HG03378 (cell line): ENCODE measurements at regions not wholly inside any gene's neighbourhood (a gene's known extent, or its start where the extent isn't known, plus 50 kb on each side); places are given as distances from the start of the nearest gene placed in this dataset.
A peak's percentile ranks its signal among the peaks of the same experiment; 100 is the strongest.

Experiments
- ATAC-seq: cut with Tn5 transposase; IDR thresholded peaks from one replicate; pipeline ENCODE4 v1.9.1; 2021; ENCODE audit warnings: mild to moderate bottlenecking, moderate library complexity; ENCODE audit not compliant: unreplicated experiment

DNA sequence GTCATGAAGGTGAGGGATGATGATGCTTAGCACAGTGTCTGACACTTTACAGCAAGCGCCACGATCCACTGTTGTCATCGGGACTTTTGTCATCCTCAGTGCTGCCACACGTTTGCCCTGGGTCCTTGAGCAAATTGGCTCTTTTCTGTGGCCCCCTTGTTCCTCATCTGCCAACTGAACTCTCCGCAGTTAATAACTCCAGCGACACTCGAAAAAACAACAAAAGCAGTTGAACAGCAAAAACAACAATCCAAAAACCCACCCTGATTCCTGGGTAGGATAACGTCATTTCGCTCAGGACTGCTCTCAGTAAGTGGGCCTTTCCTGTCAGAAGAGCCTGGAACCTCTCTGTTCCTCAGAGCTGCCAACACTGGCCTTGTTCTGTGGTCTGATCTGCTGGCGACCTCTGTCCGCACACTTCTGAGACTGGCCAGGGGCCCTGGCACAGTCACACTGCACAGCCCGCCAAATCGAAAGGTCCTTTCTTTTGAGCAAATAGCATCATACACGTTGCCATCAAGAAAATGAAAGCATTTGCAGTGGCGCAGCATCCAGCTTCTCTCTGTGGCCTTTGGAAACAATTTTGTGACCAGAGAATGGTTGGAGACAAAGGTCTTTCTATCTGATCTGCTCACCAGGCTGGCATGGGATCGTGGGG lies 79.9 kb upstream of the SYT13 start:
- no peak for ATAC-seq

DNA sequence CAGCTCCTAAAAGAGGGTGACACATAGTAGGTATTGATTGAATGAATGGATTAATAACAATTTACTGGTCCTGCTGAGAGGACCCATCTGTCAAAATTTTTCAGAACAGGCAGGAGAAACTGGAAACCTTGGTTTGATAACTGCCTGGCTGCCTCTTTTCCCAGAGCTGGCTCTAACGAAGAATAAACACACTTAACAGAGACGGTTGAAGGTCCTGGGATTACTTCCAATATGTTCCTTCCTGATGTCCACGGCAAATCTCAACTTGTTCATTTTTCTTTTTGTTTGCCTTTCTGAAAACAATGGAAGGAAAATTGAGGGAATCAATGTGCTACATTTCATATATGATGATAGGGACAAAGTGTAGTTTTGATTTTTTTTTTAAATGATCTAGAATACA lies 76.5 kb upstream of the SYT13 start:
- ATAC-seq, result no peak

DNA sequence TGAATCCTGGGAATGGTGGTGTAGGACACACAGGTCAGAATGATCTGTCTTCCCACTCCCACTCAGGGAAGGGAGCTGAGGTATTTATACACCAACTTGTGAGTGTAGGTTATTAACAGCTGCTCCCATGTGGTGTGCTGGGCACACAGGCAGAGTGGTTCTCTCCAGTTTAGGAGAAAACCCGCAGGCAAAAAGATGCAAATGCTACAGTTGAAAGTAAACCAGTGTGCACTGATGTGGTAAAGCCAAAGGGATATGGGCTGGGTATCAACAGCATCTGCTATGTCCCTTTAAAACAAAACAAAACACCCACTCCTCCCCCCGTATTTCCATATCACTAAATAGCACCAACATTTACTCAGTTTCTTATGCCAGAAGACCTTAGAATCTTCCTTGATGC lies 75.4 kb upstream of the SYT13 start:
- ATAC-seq, result no peak

DNA sequence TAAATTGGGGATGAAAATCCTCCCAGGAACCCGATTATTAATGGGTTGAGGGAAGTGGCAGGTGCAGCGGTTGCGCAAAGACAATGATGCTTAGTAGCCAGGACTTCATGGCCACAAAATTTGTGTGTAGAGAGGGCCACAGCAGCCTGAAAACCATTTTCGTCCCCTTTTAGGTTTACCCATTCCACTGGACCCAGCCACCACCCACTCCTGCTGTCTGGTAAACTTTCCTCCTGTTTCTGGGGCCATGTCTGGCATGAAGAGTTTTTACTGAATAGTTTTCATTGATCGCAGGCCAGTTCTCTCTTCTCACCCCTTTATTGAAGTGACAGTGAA lies 69.5 kb upstream of the SYT13 start:
- no peak for ATAC-seq

DNA sequence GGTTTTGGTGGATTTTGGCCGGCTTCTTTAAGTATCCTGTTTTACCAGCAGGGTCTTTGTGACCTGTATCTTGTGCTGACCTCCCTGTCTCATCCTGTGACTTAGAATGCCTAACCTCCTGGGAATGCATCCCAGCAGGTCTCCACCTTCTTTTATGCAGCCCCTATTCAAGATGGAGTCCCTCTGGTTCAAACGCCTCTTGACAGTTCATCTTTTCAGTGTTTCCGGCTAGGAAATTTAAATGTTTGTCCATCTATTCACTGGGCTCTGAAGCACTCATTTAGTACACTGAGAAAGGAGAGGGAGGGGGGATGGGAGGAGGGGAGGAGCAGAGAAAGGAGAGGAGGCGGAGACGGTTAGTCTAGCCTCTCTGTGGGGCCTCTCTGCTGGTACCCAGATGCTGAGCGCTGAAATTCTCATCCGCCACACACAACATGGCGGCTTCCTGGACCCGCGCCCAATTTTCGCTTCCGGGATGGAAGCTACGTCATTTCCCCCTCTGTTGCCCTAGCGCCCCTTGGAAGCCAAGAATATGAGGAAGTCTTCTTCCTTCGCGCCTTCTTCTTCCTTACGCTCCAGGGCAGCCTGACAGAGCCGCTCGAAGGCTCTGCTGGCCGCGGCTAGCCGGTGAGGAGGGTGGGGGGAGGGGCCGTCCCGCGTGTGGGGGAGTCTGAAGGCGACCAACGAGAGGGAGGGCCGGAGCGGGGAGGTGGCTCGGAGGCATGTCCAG lies 69.0 kb upstream of the SYT13 start:
- ATAC-seq, result peak; percentile 83

DNA sequence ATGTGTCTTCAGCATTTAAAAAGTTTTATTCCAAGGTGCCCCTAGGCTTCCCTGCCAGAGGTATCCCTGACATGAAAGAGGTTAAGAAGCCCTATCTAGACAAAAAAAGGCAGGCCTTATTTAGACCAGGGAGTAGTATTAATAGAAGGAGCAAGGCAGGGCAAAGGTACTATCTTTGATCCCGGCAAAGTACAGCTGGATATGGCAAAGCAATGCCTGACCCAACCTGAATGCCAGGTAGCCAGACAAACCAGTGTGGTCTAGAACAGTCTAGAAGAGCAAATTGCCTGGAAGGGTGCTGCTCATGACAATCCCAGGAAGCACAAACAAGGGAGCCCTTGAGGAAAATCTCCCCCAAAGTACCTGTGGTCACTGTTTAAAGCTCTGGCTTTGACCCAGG lies 62.6 kb upstream of the SYT13 start:
- no peak for ATAC-seq

DNA sequence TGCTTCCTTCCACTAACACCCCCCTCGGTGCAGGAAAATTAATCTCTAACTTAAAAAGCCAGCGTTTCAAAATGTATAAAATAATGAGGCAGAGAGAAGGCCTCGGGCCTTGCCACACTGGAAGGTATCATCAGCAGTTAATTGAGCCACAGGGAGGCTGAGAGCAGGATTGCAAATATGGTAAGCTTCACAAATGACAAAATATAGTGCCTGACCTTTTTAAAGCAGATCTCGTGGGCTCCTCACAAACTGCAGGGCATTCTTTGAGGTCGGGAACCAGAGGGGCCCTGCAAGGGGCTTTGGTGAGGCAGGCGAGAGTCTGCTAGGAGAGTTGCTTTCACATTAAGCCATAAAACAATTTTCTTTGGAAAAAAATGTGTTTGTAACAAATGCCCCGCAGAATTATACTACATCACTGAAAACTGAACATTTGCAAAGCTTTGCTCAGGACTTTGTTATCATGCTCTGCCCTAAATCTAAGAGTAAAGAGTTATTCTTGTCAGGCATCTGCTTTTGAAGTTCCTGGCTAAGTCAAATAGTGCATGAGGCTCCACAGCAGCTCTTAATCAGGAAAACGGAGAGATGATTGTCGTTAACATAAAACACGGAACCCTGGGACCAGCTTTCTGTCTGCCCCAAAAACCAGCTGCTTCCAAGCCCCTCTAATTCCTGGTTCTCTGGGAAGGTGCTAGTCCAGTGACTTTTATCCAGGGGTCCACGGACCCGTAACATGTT lies 61.4 kb upstream of the SYT13 start:
- no peak for ATAC-seq

DNA sequence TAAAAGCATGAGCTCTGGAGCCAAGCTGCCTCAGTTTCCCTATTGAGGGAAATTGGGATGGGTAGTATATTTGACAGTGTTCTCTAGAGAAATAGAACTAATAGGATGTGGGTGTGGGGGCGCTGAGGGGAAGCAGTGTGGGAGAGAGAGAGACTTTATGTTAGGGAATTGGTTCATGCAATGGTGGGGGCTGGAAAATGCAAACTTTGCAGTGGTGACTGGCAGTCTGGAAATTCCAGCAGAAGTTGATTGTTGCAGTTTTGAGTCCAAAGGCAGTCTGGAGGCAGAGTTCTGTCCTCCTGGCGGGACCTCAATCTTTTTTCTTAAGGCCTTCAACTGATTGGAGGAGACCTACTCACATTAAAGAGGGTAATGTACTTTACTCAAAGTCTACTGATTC lies 59.4 kb upstream of the SYT13 start:
- no peak for ATAC-seq

DNA sequence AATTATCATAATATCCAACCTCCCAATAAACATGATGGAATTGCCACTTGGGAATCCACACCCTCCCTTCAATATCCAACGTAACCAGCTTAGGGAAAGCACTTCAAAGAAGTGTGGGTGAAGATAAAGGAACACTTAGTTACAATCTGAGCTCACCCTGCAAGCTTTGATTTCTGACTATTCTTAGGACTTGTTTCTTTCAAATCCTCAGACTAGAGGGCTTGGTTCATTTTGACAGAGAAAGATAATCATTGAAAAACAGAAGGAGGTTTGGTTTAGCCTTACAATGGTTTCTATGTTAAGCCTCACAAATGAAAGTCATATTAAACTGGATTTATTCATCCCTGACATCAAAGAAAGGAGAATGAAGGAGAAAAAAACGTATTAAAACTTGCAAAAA lies 57.9 kb upstream of the SYT13 start:
- no peak for ATAC-seq

DNA sequence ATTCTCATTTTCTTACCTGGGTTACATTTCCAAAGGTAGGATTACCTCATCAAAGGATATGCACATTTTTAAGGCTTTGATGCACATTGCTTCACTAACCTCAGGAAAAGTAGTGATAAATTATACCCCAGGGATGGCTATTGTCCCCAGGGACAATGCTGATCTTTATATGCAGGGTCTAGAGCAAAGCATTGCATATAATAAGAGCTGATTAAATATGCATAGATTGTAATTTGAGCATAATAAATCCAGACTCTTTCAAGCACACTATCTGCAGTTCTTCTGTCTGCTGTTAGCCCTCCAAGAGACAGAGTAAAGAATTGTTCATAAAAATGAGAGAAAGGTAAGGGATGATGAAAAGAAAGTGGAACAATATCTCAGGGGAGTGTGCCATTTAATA lies 57.3 kb upstream of the SYT13 start:
- no peak for ATAC-seq

DNA sequence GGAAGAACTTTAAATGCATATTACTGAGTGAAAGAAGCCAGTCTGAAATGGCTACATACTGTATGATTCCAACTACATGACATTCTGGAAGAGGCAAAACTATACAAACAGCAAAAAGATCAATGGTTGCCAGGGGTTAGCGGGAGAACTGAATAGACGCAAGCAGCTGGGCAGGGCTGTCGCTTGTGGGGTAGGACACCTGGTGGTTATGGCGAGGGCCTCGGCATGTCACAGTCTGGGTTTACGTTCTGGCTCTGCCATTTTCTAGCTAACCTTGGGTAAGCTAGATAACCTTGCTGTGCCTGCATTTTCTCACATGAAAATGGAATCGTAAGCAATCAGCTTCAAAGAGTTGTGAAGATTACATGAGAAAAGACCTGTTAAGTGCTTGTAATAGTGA lies 55.2 kb upstream of the SYT13 start:
- ATAC-seq, result no peak

DNA sequence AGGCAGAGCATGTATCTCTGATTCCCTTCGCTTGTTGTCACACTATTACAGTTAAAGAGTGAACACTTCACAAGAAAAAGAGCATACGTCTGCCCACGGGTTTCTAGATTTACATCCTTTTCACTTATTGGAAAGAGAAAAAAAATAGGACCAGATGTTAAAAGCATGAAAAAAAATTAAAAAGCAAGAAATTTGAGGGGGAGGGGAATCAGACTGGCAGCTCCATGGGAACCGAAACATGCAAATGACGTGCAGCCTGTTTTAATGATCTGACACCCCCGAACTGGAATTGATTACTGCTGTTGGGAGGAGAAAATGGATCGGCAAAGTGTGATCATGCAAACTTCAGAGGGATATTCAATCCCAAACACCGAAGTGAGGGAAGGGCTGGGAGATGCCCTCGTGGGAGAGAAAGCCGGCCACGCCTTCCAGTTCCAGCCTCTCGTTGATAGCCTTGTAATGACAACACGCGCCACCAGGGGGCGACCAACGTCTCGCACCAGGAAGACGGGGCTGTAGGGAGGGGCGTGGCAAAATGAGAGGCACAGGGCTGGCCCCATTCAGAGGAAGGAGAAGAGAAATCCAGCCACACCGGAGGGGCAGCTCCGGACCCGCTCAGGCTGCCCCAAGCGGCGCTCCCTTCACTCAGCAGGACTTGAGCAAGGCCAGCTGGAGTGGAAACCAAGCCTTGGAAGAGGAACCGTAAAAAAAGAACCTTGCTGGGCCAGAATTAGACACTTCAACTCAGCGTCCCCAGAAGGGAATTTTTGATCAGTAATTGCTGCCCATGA lies 53.8 kb upstream of the SYT13 start:
- peak; percentile 79 for ATAC-seq

DNA sequence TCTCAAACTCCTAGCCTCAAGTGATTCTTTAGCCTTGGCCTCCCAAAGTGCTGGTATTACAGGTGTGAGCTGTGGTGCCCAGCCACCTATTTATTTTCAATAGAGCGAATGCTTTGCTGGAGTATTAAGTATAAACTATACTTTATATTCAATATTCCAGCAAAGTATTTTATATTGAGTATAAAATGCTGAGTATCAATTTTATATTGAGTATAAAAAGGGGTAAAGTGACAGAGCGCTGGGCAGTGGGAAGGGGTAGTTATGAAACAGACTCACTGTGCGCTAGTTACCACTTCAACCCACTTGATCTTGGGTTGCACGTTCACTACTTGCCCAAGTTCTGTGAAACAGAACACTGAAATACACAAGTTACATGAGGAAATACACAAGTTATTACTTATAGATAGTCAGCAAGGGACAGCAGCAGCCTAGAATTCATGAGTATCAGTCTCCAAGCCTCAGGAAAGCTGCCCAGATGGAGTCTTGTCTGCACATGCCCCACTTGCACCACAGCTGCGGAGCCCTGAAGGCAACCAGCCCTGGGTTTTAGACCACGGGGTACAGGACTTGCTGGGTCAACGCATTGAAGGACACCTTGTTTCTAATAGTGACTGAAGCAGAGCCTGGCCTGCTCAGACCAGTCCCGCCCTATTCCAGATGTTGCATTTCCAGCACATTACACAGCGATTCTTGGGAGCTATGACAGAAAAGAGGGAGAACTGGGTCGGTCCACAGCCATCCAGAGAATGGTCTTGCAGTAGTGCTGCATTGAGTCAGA lies 51.6 kb upstream of the SYT13 start:
- no peak for ATAC-seq

DNA sequence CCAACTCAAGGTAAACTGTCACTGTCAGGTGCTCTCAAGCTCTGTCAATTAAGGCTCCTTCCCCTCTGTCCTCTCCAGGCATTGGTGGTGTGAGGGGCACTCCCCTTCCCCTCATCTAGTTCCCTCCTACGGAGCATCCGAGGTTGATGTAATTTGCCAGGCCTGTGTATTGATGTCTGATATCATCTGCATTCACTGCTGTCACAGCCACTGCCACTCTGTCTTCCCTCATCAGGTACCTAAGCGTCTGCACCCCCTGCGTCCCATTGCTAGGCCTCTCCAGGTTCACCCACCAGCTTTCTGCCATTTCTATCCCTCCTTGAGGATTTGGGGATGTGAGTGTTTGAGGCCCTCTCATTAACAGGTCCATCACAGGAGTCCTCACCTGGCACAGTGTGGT lies 50.0 kb upstream of the SYT13 start:
- no peak for ATAC-seq
